Smooth muscle cell (in vitro differentiated cells): ENCODE measurements at regions not wholly inside any gene's neighbourhood (a gene's known extent, or its start where the extent isn't known, plus 50 kb on each side); places are given as distances from the start of the nearest gene placed in this dataset.

Source experiments
- DNase-seq: peaks from one replicate; lab custom pipeline; 2025; ENCODE audit not compliant: unreplicated experiment; lab: John Stamatoyannopoulos, UW
- H2AFZ ChIP-seq: fragments of 200-600 bp; sonication (generic); 2 replicates; pipeline ENCODE4 v1.6.0; 2016; ENCODE audit warnings: antibody characterized with exemption, low read depth, mild to moderate bottlenecking
- H3F3A ChIP-seq: fragments of 200-600 bp; sonication (generic); 2 replicates; pipeline ENCODE4 v1.6.0; 2017; ENCODE audit warnings: antibody characterized with exemption, low read depth
- H3K27ac ChIP-seq: fragments of 200-600 bp; sonication (generic); 2 replicates; pipeline ENCODE4 v1.5.1; 2016; ENCODE audit warnings: low read depth, mild to moderate bottlenecking
- H3K27me3 ChIP-seq: fragments of 200-600 bp; sonication (generic); 2 replicates; pipeline ENCODE4 v1.6.1; 2016; ENCODE audit warnings: low read depth, mild to moderate bottlenecking
- H3K36me3 ChIP-seq: fragments of 200-600 bp; sonication (generic); 2 replicates; pipeline ENCODE4 v1.5.1; 2016; ENCODE audit warnings: low read depth
- H3K4me1 ChIP-seq: fragments of 200-600 bp; sonication (generic); 2 replicates; pipeline ENCODE4 v1.5.1; 2016; ENCODE audit warnings: low read depth
- H3K4me2 ChIP-seq: fragments of 200-600 bp; sonication (generic); 2 replicates; pipeline ENCODE4 v1.6.0; 2016; ENCODE audit warnings: mild to moderate bottlenecking
- H3K4me3 ChIP-seq: fragments of 200-600 bp; sonication (generic); 2 replicates; pipeline ENCODE4 v1.5.1; 2016; ENCODE audit warnings: mild to moderate bottlenecking
- H3K79me2 ChIP-seq: fragments of 200-600 bp; sonication (generic); 2 replicates; pipeline ENCODE4 v1.6.0; 2016; ENCODE audit warnings: low read depth, mild to moderate bottlenecking
- H3K9ac ChIP-seq: fragments of 200-600 bp; sonication (generic); 2 replicates; pipeline ENCODE4 v1.6.0; 2016; ENCODE audit warnings: low read depth
- H3K9me3 ChIP-seq: fragments of 200-600 bp; sonication (generic); replicated peaks from 2 replicates; pipeline ENCODE4 v1.5.1; 2016; ENCODE audit warnings: low read depth
- H4K20me1 ChIP-seq: fragments of 200-600 bp; sonication (generic); 2 replicates; pipeline ENCODE4 v1.6.0; 2016; ENCODE audit warnings: low read depth
- WGBS: methylation state at CpG from one replicate; pipeline ENCODE4 v1.1.7; 2016; ENCODE audit warnings: low lambda C conversion rate; 5-methylcytosine and 5-hydroxymethylcytosine counted together
- TF ChIP-seq, protein P1 (sequence below): fragments of 200-600 bp; sonication (generic); IDR thresholded peaks from 2 replicates; pipeline ENCODE4 v1.5.1; 2017; ENCODE audit warnings: borderline replicate concordance, mild to moderate bottlenecking, antibody characterized with exemption; ENCODE audit not compliant: insufficient read depth, poor library complexity, severe bottlenecking

DNA sequence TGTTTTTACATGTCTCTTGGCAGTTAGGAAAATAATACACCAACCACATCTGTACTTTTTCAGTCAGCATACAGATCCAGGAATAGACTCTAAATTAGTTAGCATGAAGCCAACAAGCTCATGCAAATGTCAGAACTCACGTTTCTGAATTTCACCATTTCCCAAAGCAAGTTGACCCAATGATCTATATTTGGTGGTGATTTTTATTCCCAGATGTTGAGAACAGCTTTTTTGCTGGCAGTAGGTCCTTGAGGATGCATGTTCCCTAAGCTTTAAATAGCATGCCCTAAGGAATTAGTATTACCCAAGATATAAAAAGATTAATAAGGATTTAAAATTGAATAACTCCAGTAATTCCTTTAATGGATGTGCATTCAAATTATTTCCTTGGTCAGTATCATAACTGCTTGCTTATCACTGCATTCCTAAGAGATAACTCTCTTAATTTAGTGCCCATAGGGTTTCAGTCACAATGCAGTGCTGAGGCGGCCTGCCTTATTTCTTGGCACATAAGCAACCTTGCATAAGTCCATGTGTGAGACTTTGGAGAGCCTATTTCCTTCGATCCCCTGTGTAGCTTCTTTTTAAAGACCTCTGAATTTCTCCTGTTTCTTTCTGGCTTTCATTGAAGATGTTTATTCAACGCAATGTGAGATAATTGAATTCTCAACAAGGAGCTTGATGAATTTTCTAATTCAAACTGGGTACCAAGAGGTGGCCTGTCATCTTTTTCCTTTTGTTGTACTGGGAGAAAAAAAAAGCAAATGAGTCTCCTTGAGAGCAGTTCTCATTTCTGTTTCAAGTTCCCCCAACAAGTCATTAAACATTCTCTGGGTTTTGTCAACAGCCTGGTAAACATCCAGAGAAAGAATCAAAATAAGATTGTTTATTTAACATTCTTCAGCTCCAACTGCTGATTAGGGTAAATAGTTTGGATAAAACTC, 135.3 kb upstream of the MEOX2 start:
- 79% methylated on average over 4 of the region's 4 CpGs for WGBS
- no peak for DNase-seq
- Histone ChIP-seq H3K4me1 (no peaks in the 10 kb centered on the region), H3K79me2 (no peaks in the 10 kb centered on the region), H3K27ac (no peak overlapping the region), H3K9me3 (no peaks in the 10 kb centered on the region), H3K4me3 (no peak overlapping the region), H3K36me3 (no peaks in the 10 kb centered on the region), H4K20me1 (no peaks in the 10 kb centered on the region), H3K27me3 (no peaks in the 10 kb centered on the region), H3F3A (no peaks in the 10 kb centered on the region), H3K4me2 (peak overlapping the region; percentile 45), H2AFZ (peak overlapping the region; percentile 45), H3K9ac (no peak overlapping the region)
- TF ChIP-seq, protein P1, sequence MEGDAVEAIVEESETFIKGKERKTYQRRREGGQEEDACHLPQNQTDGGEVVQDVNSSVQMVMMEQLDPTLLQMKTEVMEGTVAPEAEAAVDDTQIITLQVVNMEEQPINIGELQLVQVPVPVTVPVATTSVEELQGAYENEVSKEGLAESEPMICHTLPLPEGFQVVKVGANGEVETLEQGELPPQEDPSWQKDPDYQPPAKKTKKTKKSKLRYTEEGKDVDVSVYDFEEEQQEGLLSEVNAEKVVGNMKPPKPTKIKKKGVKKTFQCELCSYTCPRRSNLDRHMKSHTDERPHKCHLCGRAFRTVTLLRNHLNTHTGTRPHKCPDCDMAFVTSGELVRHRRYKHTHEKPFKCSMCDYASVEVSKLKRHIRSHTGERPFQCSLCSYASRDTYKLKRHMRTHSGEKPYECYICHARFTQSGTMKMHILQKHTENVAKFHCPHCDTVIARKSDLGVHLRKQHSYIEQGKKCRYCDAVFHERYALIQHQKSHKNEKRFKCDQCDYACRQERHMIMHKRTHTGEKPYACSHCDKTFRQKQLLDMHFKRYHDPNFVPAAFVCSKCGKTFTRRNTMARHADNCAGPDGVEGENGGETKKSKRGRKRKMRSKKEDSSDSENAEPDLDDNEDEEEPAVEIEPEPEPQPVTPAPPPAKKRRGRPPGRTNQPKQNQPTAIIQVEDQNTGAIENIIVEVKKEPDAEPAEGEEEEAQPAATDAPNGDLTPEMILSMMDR: no peak

DNA sequence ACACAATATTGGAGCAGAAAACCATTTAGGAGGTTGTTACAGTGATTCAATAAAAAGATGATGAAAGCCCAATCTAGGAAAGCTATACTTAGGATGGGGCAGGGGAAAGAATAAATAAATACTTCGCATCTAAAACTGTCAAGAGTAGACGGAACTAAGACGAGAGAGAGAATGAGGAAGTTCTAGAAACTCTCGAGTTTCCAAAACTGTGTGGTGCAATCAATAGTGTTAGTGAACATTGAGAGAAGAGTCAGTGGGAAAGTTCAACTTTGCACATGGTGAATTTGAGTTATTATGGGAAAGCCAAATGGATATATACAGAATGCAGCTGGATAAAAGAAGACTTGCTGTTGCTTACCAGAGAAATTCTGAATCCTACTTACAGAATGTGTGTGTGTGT, 133.8 kb upstream of the MEOX2 start:
- Histone ChIP-seq H3K79me2 (no peaks in the 10 kb centered on the region), H3K27ac (no peak overlapping the region), H3K9ac (no peak overlapping the region), H3K9me3 (no peaks in the 10 kb centered on the region), H2AFZ (no peak overlapping the region), H3K4me1 (no peaks in the 10 kb centered on the region), H3K27me3 (no peaks in the 10 kb centered on the region), H3K4me3 (no peak overlapping the region), H3K36me3 (no peaks in the 10 kb centered on the region), H3F3A (no peaks in the 10 kb centered on the region), H3K4me2 (no peak overlapping the region), H4K20me1 (no peaks in the 10 kb centered on the region)
- 89% methylated on average over 4 of the region's 4 CpGs for WGBS
- DNase-seq: no peak
- TF ChIP-seq, protein P1: no peak

DNA sequence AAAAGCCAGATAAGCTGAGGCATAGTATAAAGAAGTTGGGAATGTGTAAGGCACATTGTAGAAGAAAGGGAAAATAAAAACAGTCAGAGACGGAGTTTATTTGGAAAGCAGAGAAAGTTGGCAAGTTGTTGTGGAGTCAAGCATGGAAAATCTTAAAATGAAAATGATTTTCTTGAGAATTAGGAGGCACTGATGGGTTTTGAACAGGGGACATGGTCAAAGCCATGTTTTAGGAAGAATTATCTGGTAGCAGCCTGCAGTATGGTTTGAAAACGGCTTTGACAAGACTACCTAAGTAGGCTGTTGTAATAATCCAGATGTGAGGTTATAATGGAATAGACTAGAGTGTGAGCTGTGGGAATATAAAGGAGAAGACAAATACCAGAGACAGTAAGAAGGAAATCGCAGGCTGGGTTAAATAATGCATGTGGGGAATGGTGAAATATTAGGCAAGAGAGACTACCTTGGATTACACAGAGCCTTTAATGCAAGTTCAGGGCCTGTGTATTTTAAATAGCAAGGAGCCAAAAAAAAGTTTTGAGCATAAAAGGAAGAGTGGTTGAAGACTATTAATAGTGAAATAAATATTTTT, 130.4 kb upstream of the MEOX2 start:
- Histone ChIP-seq H3K4me1 (no peaks in the 10 kb centered on the region), H3K27me3 (no peaks in the 10 kb centered on the region), H3K36me3 (no peaks in the 10 kb centered on the region), H3K9me3 (no peaks in the 10 kb centered on the region), H3K4me3 (no peak overlapping the region), H3K27ac (no peak overlapping the region), H3F3A (no peaks in the 10 kb centered on the region), H4K20me1 (no peaks in the 10 kb centered on the region), H3K4me2 (no peak overlapping the region), H2AFZ (peak overlapping the region; percentile 13), H3K79me2 (no peaks in the 10 kb centered on the region), H3K9ac (no peak overlapping the region)
- TF ChIP-seq, protein P1: no peak
- no peak for DNase-seq
- WGBS: 85% methylated on average over 3 of the region's 3 CpGs
